ENCODE measurements at regions not wholly inside any gene's neighbourhood (a gene's known extent, or its start where the extent isn't known, plus 50 kb on each side); places are given as distances from the start of the nearest gene placed in this dataset.
A peak's percentile ranks its signal among the peaks of the same experiment; 100 is the strongest.

DNA sequence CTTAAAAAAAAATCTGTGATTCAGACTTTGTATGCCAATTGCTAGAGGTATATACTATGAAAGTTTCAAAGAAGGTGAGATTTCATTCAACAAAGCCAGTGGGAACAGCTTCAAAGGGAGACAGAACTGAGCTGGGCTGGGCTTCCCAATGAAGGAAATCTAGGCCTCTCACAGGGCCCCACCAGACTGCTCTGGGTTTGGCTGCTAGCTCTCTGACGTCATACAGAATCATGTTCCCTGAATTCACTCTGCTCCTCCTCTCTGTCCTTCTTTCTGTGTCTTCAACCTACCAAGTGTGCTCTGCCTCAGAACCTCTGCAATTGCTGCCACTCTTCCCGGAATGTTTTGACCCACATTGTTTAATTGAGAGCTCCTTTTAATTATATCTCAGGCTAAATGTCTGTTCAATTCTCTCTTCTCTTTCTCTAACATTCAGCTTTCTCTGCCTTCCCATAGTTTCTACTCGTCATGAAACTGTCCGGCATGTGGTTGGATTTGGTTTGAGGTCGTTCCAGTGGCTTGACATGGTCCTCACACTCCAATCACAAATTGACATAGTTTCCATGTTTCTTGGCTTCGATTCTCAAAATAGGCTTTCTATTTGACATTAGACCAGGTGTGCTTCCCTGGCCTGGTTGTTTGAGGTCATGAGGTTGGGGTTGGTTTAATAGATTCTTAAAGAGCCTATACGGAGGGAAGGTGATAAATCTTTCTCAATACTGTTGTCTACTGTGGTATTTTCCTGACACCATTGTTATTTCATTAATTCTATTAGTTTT lies 282.1 kb upstream of the EMCN start:
- DNase-seq, result no peak

DNA sequence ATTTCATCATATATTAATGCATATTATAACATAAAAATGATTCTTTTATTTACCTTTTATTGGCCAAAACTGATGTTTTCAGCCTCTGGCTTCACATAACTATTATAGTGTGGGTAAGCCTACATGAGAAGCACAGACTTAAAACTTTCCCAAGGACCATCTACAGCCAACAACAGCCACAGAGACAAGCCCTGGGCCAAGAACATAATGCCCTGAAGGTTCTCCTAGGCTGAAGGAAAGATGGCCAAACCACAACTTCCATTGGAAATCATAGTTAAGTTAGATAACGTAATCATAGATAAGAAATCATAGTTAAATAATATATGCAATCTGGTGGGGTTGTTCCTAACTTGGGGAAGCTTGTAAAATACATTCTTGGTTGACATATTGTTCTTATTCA lies 280.0 kb upstream of the EMCN start:
- no peak for DNase-seq

DNA sequence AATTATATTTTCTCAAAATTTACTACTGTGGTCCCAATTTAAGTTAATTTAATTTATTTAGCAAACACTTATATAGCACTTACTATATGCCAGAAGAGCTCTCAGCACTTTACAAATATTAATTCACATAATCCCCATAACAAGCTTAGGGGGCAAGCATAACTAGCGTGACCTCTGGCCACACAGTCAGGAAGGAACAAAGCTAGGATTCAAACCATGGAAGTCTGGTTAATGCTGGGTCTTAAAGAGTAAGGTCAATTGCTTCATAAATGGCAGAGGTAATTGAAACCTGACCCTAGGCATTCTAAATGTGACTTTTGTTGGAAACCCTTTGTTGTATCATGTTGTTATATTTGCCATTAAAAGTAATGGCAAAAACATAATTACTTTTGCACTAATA lies 279.5 kb upstream of the EMCN start:
- DNase-seq, result no peak

DNA sequence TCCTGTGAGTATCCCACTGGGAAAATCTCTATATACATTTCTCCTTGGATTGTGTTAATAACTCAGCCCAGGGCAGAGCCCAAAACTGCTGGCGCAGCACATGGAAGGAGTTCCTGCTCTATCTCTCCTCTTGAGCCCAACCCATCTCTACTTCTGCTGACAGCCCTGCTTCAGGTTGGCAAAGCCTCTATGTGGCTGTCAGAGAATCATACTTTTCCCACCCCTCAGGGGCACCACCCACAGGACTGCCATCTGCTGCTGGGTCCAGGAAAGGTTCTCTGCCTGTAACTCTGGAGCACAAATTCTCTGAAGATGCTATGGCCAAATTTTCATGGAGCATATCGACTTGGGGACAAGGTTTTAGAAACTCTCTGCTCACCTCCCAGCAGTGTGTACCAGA lies 278.5 kb upstream of the EMCN start:
- no peak for DNase-seq

DNA sequence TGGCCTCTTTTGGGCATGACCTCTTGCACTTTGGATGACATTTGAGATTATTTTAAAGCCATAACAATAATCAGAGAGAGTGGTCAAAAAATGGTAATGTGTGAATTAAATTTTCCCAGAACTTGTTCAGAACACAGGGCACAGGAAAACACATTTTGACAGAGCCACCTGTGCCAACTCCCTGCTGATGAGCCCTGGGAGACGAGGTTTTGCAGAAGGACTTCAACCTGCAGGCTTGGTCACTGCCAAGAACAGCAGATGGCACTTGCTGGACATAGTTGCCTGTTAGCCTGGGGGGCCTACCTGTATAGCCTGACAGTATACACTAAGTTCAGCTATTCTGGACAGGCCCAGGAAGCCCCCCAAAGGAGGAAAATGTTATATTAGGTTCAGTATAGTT lies 277.8 kb upstream of the EMCN start:
- no peak for DNase-seq

DNA sequence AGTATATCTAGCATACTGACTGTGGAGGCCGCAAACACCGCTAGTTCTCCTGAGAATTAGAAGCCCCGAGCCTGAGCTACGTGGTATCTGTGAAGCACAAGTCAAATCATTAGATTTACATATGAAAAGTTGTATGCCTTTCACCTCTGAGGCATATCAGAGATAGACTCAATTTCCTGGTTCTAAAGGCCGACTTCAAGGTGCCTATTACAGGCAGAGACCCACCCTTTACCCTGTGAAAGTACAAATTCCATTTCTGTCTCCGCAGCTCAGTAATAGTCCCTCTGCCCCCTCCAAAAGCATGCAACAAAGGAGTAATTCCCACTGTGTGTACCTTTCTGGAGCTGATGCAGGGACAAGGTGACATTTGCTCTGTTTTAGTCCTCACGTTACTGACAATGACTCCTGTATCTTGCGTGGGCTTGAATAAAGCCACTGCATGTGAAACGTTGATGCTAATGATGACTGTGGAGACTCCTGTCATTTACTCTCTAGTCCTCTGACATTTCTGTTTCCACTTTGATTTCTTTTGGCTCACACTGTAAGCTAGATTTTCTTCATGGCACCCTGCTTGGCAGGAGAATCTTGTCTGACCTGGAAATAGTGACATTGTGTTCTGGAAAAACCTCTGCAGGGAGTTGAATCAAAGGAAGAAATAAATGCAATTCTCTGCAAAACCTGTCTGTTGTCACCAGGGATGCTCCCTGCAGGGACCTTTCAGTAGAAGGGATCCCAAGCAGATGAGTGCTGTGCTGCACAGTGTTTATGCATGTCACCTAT lies 273.2 kb upstream of the EMCN start:
- peak; percentile 18 for DNase-seq

DNA sequence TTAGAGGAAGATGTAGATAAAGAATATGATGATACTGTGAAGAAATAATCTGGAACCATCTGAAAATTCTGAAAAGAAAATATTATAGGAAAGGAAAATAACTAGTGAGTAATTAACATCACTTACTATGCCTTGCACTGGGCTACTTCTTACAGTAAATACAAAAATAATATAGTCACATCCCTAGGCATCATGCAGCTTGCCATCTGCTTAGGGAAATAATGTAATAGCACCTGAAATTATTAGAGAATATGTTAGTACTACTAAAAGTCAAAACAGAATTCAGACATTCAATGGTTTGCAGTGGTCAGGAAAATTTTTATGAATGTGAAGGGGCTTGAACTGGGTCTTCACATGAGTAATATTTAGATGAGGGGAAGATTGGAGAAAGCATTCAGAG lies 272.2 kb upstream of the EMCN start:
- DNase-seq, result no peak

DNA sequence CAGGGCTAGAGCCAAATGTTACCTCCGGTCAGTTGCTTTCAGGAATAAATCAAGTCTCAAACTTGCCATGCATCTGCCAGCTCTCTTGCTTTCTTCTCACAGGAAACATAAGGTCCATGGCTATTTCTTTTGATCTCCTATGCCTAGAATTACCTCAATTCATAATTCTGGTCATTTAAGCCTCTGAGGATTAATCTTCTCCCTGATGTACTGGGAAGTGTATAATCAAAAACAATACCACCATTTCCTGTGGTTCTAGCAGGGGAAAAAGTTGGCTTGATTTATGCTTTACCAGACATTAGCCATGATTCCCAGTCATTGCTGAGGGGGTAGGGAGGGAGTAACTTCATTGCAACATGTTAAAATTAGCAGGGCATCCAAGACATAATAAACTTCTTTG lies 268.7 kb upstream of the EMCN start:
- no peak for DNase-seq

DNA sequence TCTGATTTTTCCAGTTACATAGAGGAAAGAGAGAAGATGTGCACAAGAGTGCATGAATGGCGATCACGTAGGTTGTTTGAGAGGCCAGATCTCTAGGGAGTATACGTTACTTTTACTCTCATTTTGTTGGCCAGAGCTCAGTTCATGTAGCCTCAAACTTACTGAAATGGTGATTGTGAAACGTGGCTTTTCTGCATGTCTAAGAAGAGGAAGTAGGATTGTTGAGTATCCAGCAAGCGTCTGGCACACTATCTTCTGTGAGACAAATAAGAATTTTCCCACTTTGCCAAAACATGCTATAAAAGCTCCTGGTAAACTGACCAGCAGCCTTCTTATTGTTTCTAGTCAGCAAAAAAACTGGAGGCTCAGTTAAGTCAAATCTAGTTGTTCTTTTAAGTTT lies 264.5 kb upstream of the EMCN start:
- no peak for DNase-seq

DNA sequence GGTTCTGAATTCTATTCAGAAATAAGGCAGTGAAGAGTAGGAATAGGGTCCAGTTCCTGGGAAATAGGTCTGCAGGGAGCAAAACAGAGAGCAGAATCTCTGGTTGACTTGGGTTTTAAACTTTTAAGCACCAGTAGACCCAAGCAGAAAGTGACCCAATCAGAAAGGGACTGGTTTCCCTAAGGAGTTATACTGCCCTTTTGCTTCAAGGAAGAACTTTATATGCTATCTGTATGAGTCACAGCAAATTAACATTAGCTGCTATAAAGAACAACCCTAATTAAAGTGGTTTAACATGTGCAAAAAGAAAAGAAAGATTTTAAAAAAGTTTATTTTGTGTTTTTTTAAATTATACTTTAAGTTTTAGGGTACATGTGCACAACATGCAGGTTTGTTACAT lies 263.6 kb upstream of the EMCN start:
- no peak for DNase-seq

DNA sequence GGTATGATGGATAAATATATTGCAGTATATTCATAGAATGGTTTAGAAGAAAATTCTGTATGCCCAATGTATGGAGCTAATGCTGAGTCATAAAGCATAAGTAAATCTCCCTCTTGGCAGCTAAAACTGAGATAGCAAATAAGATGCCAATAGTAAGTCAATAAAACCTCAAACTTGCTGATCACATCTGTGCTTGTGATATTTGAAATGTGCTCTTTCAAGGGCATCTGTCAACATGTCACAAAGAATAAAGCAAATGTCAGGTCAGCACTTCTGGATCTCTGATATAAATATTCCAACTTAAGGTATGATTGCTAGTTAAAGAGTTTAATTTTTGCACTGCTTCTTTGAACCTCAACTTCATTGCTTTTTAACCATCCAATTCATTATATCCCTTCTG lies 262.3 kb upstream of the EMCN start:
- DNase-seq, result no peak

DNA sequence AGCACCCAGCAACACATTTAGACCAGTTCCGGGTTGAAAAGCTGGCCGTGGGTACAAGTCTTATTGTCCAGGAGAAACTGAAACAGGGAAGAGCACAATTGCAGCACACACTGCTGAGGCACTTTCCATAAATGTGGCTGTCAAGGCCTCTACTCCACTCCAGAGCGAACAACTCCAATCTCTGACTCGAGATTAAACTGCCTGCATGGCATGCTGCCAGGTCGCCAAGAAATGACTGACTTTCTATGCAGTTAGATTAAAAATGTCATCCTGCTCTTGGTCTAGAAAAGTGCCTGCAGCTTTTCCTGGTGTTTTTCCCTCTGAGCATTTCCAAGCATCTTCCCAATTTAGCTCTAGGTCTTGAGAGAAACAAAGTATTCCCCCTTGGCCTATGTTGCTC lies 260.6 kb upstream of the EMCN start:
- no peak for DNase-seq

DNA sequence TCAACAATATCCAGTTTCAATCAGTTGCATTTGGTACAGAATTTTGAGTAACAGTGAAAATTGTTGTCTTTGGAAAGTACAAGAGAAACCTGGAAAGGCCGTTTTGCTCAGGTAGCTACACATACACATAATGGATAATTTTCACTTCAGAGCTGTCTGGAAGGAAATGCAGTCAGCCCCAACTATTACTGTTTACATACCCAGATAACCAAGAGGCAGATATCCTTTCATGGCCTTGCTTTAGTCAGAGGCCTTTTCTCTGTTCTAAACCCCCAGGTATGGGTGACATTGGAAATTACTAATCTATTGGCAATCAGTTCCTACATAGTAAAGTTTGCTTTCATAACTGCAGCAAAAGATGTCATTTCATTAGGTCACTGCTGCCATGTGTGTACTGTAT lies 244.9 kb upstream of the EMCN start:
- DNase-seq, result no peak

DNA sequence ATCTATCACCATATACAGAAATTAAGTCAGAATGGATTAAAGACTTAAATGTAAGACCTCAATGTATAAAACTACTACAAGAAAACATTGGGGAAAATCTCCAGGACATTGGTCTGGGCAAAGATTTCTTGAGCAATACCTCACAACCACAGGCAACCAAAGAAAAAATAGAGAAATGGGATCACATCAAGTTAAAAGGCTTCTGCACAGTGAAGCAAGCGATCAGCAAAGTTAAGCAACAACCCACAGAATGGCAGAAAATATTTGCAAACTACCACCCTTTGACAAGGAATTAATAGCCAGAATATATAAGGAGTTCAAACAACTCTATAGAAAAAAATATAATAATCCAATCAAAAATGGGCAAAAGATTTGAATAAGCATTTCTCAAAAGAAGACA lies 236.9 kb upstream of the EMCN start:
- no peak for DNase-seq

DNA sequence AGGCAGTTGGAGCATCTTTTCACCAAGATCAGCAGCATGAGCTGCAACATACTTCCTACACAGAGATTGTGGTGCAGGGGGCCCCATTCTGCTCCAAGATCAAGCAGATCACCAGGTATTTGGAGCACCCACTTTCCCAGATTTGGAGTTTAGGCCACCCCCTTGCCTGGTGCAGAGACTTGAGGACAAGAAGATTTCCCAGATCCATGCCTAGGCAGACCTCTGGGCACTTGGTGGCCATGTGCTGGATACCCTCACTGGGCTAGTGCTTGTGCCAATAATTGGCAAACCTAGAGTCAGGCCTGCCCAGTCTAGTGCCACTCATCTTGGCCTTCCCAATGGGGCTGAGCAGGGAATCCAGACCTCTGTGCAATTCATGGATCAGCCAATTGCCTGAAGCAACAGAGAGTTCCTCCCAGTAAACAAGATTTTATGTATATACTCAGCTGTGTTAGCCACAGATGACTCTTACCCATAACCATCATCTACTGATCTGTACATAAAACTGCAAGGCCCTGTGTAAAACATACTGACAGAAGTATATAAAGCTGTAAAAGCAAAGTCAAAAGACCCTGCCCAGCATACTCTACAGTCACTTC lies 228.4 kb upstream of the EMCN start:
- DNase-seq, result no peak

DNA sequence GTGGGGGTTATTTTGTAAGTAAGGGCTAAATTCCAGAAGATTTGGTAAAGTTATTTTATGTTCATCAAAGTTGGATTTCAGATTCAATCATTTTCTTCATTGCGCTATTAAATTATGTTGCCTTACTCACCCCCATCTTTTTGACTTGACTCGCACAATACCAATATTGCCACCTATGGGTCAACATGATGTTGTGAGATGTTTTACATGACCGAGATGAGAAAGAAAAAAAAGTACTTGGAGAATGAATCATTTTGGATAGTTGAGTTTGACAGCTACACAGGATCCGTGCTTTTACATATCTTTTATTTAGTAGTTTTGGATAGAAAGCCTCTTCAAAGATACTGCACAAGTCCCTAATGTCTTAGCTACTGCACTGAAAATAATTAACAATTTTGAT lies 224.2 kb upstream of the EMCN start:
- no peak for DNase-seq

DNA sequence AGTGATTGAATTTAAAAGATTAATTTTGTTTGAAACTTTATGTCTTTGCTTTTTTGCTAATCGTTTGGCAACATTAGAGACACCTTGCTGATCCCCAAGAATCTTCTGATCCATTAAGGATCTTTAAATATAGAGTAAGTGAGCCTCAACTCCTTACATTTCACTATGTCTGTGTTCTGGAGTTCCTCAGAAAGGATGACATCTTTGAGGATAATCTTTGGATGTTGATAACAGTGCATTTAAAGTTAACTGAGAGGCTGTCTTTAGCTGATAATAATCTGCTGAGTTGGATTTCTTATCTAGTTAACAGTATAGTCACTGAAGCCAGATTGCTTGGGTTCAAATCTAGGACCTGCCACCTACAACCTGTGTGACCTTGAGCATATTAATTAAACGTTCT lies 221.6 kb upstream of the EMCN start:
- no peak for DNase-seq

DNA sequence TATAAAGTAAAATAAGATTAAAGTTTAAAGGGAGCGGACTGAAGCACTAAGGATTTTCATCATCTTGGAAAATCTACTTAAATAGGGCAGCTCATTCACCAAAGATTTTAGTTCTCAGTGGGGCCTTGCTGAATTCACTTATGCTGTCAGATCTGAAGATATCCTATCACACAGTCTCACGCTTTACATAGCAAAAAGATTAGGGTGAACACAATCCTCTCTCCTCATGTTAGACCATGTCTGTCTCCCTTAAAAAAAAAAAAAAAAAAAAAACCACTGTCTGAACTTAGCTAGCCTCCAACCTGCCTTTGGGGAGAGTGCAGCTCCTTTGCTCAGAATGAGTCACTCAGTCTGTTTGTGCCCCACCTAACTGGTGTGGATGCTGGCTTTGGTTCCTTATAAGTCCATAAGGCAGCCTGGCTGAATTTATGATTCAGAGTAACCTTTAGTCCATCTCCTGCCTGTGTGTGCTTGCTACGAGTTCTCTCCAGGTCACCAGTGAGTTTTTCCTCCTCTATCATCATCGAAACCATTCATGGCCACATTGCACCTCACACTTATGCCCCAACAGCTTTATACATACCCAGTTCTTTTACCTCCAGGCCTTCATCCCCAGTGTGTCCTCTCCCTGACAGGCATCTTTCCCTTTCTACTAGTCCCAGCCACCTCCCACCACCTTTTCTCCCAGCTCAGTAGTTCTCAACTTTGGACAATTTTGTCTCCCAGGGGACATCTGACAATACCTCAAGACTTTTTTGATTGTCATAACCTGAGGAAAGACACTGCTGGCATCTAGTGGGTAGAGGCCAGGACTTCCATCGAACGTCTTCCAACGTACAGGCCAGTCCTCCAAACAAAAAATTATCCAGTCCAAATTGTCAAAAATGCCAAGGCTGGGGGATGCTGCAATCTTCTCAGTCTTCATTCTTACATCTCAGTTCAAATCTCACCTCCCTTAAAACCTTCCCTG lies 220.7 kb upstream of the EMCN start:
- peak; percentile 2 for DNase-seq

DNA sequence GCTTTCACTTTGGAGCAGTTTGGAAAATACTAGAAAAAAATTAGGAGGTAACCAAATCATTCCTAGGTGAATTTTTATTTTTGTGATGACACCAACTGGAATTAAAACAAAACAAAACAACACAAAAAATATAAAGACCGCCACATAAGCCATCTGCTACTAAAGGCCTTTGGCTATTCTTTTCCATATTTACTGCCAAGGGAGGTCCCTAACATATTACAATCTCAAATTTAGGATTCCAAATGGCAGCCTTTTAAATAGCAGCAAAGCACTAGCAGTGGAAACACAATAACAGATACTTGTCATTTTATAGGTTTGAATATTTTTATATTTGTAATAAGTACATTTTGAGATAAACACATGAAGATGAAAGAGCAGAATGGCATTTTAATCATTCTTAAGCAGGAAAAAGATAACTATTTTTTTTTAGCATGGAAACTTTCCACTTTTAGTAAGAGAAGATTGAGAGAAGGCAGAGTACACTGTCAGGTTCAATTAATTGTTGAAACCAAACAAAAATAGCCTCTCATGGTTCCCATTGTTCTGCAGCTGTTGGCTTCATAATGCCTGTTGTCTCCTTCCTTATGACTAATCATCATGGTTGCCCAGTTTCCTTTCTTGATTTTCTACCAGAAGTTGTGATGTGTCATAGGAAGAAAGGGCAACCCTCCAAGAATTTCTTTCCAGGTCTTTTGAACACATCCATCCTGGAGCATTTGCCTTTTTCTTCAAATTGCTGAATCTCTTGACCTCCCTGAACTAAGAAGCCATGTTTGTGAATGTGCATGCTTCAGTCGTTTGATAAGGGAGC lies 219.0 kb upstream of the EMCN start:
- DNase-seq, result peak; percentile 53

DNA sequence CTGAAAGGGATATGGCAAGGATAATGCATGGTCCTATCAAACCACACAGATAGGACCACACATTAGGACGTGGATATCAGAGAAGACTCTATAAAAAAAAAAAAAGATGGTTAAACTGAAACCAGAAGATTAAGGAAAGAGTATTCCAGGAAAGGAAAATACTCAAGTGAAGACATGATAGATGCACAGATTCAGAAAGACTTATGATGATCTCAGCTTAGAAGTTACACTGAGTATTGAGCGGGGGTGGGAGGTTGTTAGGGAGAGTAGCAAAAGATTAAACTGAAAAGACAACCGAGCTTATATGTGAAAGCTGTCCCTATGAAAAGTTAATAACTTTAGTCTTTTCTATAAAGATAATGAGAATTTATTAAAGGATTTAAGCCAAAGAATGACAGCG lies 211.0 kb upstream of the EMCN start:
- no peak for DNase-seq

DNA sequence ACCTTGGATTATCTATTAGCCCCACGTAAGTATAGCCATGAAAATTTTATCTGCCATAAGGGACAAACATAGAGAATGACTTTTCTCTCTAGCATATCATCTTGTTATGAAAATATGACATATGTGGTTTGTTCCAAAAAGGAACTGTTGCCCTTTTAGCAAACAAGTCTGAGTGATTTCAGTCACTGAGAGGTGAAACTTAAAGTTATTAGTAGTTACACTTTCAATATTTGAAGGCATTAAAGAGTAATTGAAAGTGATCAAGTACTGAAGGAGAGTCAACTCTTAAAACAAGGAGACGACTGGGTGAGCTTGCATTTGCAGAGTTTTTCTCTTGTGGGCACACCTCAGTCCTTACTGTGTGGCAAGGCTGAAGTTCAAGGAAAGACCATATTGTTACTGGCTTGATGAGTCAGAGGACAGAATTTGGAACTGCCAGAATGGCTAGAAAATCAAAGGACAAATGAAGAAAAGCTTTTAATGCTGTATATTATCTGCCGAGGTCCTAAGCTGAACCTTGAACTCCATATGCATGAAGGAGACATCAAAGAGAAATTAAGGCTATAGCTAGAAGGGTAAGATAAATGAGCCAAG lies 205.1 kb upstream of the EMCN start:
- no peak for DNase-seq

DNA sequence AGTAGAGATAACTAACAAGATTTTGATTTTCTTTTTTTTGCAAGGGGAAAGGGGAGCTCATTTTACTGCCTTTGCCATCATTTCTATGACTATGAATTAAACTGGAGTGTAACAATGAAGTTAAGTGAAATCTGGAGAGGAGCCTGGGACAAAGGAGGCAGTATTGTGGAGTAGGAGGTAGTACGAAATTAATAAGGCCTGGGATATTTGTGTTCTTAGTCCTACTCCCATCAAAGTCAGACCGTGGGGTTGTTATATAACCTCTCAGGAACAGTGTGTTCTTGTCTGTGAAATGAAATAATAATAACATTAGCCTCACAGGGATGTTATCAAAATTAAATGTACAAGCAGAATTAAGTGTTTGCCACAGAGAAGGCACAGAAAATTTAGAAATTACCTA lies 204.3 kb upstream of the EMCN start:
- DNase-seq, result no peak
